HepG2 (cell line): ENCODE measurements at regions not wholly inside any gene's neighbourhood (a gene's known extent, or its start where the extent isn't known, plus 50 kb on each side); places are given as distances from the start of the nearest gene placed in this dataset.

Experiments used
- ATAC-seq: fragments of 200-7000 bp; cut with Tn5 transposase; 3 replicates; pipeline ENCODE4 v1.9.1; 2020; ENCODE audit warnings: mild to moderate bottlenecking, moderate library complexity
- BruUV-seq: library from RNA; stranded (reverse); fragments of 400-500 nt; replicated peaks from 2 replicates; lab custom pipeline; 2021; lab: Mats Ljungman, UMichigan
- CTCF ChIA-PET: fragments of 300-600 bp; formaldehyde crosslinking; extraction: SDS; loops from one replicate; lab custom pipeline; 2021; ENCODE audit warnings: low total read pairs, inconsistent platforms, low intra/inter-chr PET ratio; lab: Yijun Ruan, JAX
- POLR2A ChIA-PET: fragments of 350-600 bp; sonication (Branson Sonifier 250); formaldehyde crosslinking; loops from one replicate; lab custom pipeline; 2020; ENCODE audit warnings: antibody characterized with exemption, inconsistent platforms; lab: Yijun Ruan, JAX
- DNase-seq: peaks from one replicate; pipeline ENCODE4 v3.0.0-alpha.2; 2015; ENCODE audit warnings: low spot score
- FAIRE-seq: peaks from 3 replicates; lab custom pipeline; 2011; peaks lifted over from hg19 to GRCh38; lab: Jason Lieb, UNC
- H2AFZ ChIP-seq: one replicate; pipeline ENCODE4 v1.6.1; 2011; ENCODE audit warnings: low read length, inconsistent platforms
- H3K27ac ChIP-seq: fragments of 300-600 bp; 3 replicates; pipeline ENCODE4 v1.8.0; 2011; ENCODE audit warnings: mixed run types, mild to moderate bottlenecking, mixed read lengths, low read length, inconsistent platforms; ENCODE audit not compliant: insufficient read depth; ENCODE audit errors: extremely low read length
- H3K27me3 ChIP-seq, 2 experiments: fragments of 200-600 bp in 1 of 2; 2 replicates in 1 of 2; 3 replicates in 1 of 2; pipeline versions ENCODE4 v1.6.0 to v1.8.0; 2011; ENCODE audit warnings: low read length in 2 of 2, mild to moderate bottlenecking in 2 of 2, moderate library complexity in 2 of 2, inconsistent platforms in 1 of 2; ENCODE audit not compliant: insufficient read depth in 2 of 2, control insufficient read depth in 1 of 2
- H3K36me3 ChIP-seq, 2 experiments: fragments of 200-600 bp in 1 of 2; replicated peaks in 1 of 2; 2 replicates in 1 of 2; 3 replicates in 1 of 2; pipeline versions ENCODE4 v1.5.1 to v1.8.0; 2011; ENCODE audit warnings: low read length in 2 of 2, inconsistent platforms in 1 of 2; ENCODE audit not compliant: insufficient read depth in 2 of 2, control insufficient read depth in 1 of 2
- H3K4me1 ChIP-seq: 2 replicates; pipeline ENCODE4 v1.5.1; 2012; ENCODE audit warnings: low read length, inconsistent platforms; ENCODE audit not compliant: insufficient read depth
- H3K4me2 ChIP-seq: 2 replicates; pipeline ENCODE4 v1.6.0; 2011; ENCODE audit warnings: low read depth, low read length, inconsistent platforms
- H3K4me3 ChIP-seq, 3 experiments: fragments of 200-600 bp in 1 of 3; sonication (generic), shearing (Covaris generic) in 1 of 3; replicated peaks in 1 of 3; 2 replicates each; pipeline ENCODE4 v1.5.1; 2011 to 2016; ENCODE audit warnings: low read length in 3 of 3, inconsistent platforms in 2 of 3, low read depth in 2 of 3, mild to moderate bottlenecking in 2 of 3, control low read depth in 1 of 3, mixed read lengths in 1 of 3; ENCODE audit not compliant: insufficient read depth in 1 of 3
- H3K79me2 ChIP-seq: one replicate; pipeline ENCODE4 v1.6.1; 2011; ENCODE audit warnings: low read length, inconsistent platforms; ENCODE audit not compliant: insufficient read depth
- H3K9ac ChIP-seq: 2 replicates; pipeline ENCODE4 v1.6.0; 2011; ENCODE audit warnings: mild to moderate bottlenecking, low read depth, low read length, inconsistent platforms; ENCODE audit not compliant: insufficient read depth
- H3K9me3 ChIP-seq: 2 replicates; pipeline ENCODE4 v1.5.1; 2012; ENCODE audit warnings: mild to moderate bottlenecking, low read length
- H4K20me1 ChIP-seq: 2 replicates; pipeline ENCODE4 v1.6.0; 2011; ENCODE audit warnings: inconsistent platforms, mild to moderate bottlenecking, low read length, moderate library complexity; ENCODE audit not compliant: insufficient read depth
- GATA4 ChIP-seq: sonication (generic); IDR thresholded peaks from 2 replicates; pipeline ENCODE4 v1.6.1; 2016; ENCODE audit warnings: antibody characterized with exemption, low read depth, borderline replicate concordance
- HOXD1 ChIP-seq: sonication (generic); formaldehyde crosslinking; IDR thresholded peaks from 2 replicates; pipeline ENCODE4 v1.5.0; 2020; ENCODE audit warnings: missing genetic modification reagents
- IRF2 ChIP-seq: IDR thresholded peaks from 2 replicates; pipeline ENCODE4 v1.6.1; 2018; ENCODE audit warnings: missing genetic modification reagents, missing compliant biosample characterization
- KLF6 ChIP-seq: IDR thresholded peaks from 2 replicates; pipeline ENCODE4 v1.8.0; 2016; ENCODE audit warnings: missing biosample characterization, missing genetic modification reagents
- NBN ChIP-seq: fragments of 450-650 bp; conservative IDR thresholded peaks from 2 replicates; pipeline ENCODE4 v1.6.1; 2017
- YEATS4 ChIP-seq: sonication (generic); formaldehyde crosslinking; IDR thresholded peaks from 2 replicates; pipeline ENCODE4 v1.4.0; 2020; ENCODE audit warnings: missing genetic modification reagents, borderline replicate concordance
- ZBTB3 ChIP-seq: sonication (generic); formaldehyde crosslinking; IDR thresholded peaks from 2 replicates; pipeline ENCODE4 v1.4.0; 2020; ENCODE audit warnings: low read depth, mild to moderate bottlenecking, moderate library complexity, missing genetic modification reagents, borderline replicate concordance
- ZNF234 ChIP-seq: sonication (generic); formaldehyde crosslinking; conservative IDR thresholded peaks from 2 replicates; pipeline ENCODE4 v1.5.1; 2020; ENCODE audit warnings: mild to moderate bottlenecking, missing genetic modification reagents
- ZNF326 ChIP-seq: sonication (generic); formaldehyde crosslinking; IDR thresholded peaks from 2 replicates; pipeline ENCODE4 v1.4.0; 2020; ENCODE audit warnings: missing genetic modification reagents, borderline replicate concordance
- WGBS: methylation state at CpG from one replicate; pipeline ENCODE4 v1.1.6; 2017; ENCODE audit warnings: low lambda C conversion rate; 5-methylcytosine and 5-hydroxymethylcytosine counted together
- in situ Hi-C: cut with HindIII; loops from 2 replicates; pipeline ENCODE4 v1.10.0; 2017; ENCODE audit warnings: low pct_unique_long_range_greater_than_20kb; ENCODE audit not compliant: extremely low pct_ligation_motif_present
- intact Hi-C: fragments of 100-400 bp; cut with micrococcal nuclease; formaldehyde crosslinking; loops from one replicate; pipeline ENCODE4 v1.10.0; 2022; ENCODE audit not compliant: unreplicated experiment
- TF ChIP-seq, protein P1 (sequence below): sonication (generic); formaldehyde crosslinking; IDR thresholded peaks from 2 replicates; pipeline ENCODE4 v1.5.1; 2020; ENCODE audit warnings: mild to moderate bottlenecking, missing genetic modification reagents, moderate library complexity

- Histone ChIP-seq H3K36me3 (no peaks in the 10 kb centered on the region), H2AFZ (no peak overlapping the region), H3K79me2 (no peaks in the 10 kb centered on the region), H3K4me1 (no peaks in the 10 kb centered on the region), H4K20me1 (no peaks in the 10 kb centered on the region), H3K9me3 (peaks cover 97% of the 10 kb centered on the region), H3K4me2 (no peak overlapping the region), H3K27ac (no peak overlapping the region), H3K9ac (no peak overlapping the region), H3K27me3 (no peaks in the 10 kb centered on the region), H3K4me3 (no peak overlapping the region)
- ATAC-seq (no peak), DNase-seq (no peak), FAIRE-seq (no peak)
- BruUV-seq = no TSS peak
- in situ Hi-C loops = no loop called here
- ChIA-PET CTCF (no interaction called here), POLR2A (no interaction called here)
- intact Hi-C loops = no loop called here
- WGBS = 4% methylated on average over 3 of the region's 3 CpGs
- TF ChIP-seq ZNF234 (CRISPR knock-in tag) = no peak
- TF ChIP-seq HOXD1 (CRISPR knock-in tag) = no peak
- no peak for TF ChIP-seq NBN
- no peak for TF ChIP-seq KLF6 (CRISPR knock-in tag)
- TF ChIP-seq GATA4 = no peak
- no peak for TF ChIP-seq YEATS4 (CRISPR knock-in tag)
- TF ChIP-seq ZBTB3 (CRISPR knock-in tag) = no peak
- no peak for TF ChIP-seq IRF2 (CRISPR knock-in tag)
- TF ChIP-seq ZNF326 (CRISPR knock-in tag) = no peak
- TF ChIP-seq, protein P1, sequence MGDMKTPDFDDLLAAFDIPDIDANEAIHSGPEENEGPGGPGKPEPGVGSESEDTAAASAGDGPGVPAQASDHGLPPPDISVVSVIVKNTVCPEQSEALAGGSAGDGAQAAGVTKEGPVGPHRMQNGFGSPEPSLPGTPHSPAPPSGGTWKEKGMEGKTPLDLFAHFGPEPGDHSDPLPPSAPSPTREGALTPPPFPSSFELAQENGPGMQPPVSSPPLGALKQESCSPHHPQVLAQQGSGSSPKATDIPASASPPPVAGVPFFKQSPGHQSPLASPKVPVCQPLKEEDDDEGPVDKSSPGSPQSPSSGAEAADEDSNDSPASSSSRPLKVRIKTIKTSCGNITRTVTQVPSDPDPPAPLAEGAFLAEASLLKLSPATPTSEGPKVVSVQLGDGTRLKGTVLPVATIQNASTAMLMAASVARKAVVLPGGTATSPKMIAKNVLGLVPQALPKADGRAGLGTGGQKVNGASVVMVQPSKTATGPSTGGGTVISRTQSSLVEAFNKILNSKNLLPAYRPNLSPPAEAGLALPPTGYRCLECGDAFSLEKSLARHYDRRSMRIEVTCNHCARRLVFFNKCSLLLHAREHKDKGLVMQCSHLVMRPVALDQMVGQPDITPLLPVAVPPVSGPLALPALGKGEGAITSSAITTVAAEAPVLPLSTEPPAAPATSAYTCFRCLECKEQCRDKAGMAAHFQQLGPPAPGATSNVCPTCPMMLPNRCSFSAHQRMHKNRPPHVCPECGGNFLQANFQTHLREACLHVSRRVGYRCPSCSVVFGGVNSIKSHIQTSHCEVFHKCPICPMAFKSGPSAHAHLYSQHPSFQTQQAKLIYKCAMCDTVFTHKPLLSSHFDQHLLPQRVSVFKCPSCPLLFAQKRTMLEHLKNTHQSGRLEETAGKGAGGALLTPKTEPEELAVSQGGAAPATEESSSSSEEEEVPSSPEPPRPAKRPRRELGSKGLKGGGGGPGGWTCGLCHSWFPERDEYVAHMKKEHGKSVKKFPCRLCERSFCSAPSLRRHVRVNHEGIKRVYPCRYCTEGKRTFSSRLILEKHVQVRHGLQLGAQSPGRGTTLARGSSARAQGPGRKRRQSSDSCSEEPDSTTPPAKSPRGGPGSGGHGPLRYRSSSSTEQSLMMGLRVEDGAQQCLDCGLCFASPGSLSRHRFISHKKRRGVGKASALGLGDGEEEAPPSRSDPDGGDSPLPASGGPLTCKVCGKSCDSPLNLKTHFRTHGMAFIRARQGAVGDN (CRISPR knock-in tag) = no peak
Observed at GRCh38 chr21:27372381-27372780, 405.5 kb upstream of the ADAMTS5 start.
